CD14-positive monocyte (primary cell): ENCODE measurements at regions not wholly inside any gene's neighbourhood (a gene's known extent, or its start where the extent isn't known, plus 50 kb on each side); places are given as distances from the start of the nearest gene placed in this dataset.

Experiments used
- DNase-seq, 3 donors: peaks; one replicate each; pipeline ENCODE4 v3.0.0-alpha.2; 2011 to 2022
- H2AFZ ChIP-seq: 2 replicates; pipeline ENCODE4 v1.6.0; 2012; ENCODE audit warnings: mild to moderate bottlenecking, low read depth, low read length, inconsistent platforms; ENCODE audit not compliant: insufficient read depth, poor library complexity, severe bottlenecking
- H3K27ac ChIP-seq, 2 donors: 1 replicate in 1 of 2; 2 replicates in 1 of 2; pipeline ENCODE4 v1.5.1; 2012 to 2013; ENCODE audit warnings: low read length in 2 of 2, control low read depth in 1 of 2, inconsistent platforms in 1 of 2, low read depth in 1 of 2, mild to moderate bottlenecking in 1 of 2
- H3K27me3 ChIP-seq, 2 donors: one replicate each; pipeline versions ENCODE4 v1.6.0 to v1.6.1; 2011 to 2013; ENCODE audit warnings: low read length in 2 of 2; ENCODE audit not compliant: control insufficient read depth in 2 of 2, insufficient read depth in 2 of 2
- H3K36me3 ChIP-seq, 2 donors: replicated peaks in 1 of 2; 1 replicate in 1 of 2; 2 replicates in 1 of 2; pipeline versions ENCODE4 v1.5.1 to v1.6.1; 2012 to 2013; ENCODE audit warnings: low read length in 2 of 2, control low read depth in 1 of 2, inconsistent platforms in 1 of 2, mild to moderate bottlenecking in 1 of 2; ENCODE audit not compliant: insufficient read depth in 2 of 2, control insufficient read depth in 1 of 2
- H3K4me1 ChIP-seq, 2 donors: 1 replicate in 1 of 2; 2 replicates in 1 of 2; pipeline versions ENCODE4 v1.5.1 to v1.6.1; 2012 to 2013; ENCODE audit warnings: low read length in 2 of 2, control low read depth in 1 of 2, inconsistent platforms in 1 of 2, mild to moderate bottlenecking in 1 of 2, moderate library complexity in 1 of 2; ENCODE audit not compliant: insufficient read depth in 2 of 2, control insufficient read depth in 1 of 2
- H3K4me2 ChIP-seq: replicated peaks from 2 replicates; pipeline ENCODE3; 2012; ENCODE audit warnings: low read length, moderate library complexity, mild to moderate bottlenecking; ENCODE audit not compliant: poor library complexity, severe bottlenecking; ENCODE audit errors: extremely low read depth
- H3K4me3 ChIP-seq, 3 experiments: fragments of 200-600 bp in 1 of 3; sonication (generic) in 1 of 3; replicated peaks in 1 of 3; 1 replicate in 2 of 3; 2 replicates in 1 of 3; pipeline ENCODE4 v1.5.1; 2011 to 2013; ENCODE audit warnings: low read length in 3 of 3, mild to moderate bottlenecking in 3 of 3, control low read depth in 2 of 3, low read depth in 2 of 3, inconsistent platforms in 1 of 3, moderate library complexity in 1 of 3
- H3K79me2 ChIP-seq: 2 replicates; pipeline ENCODE4 v1.6.0; 2012; ENCODE audit warnings: mild to moderate bottlenecking, control low read depth, inconsistent platforms, low read length, moderate library complexity; ENCODE audit not compliant: insufficient read depth
- H3K9ac ChIP-seq: 2 replicates; pipeline ENCODE4 v1.6.0; 2017; ENCODE audit warnings: low read length, mild to moderate bottlenecking; ENCODE audit not compliant: insufficient read depth, poor library complexity, severe bottlenecking
- H3K9me3 ChIP-seq, 2 donors: replicated peaks in 1 of 2; 1 replicate in 1 of 2; 2 replicates in 1 of 2; pipeline versions ENCODE4 v1.5.1 to v1.6.1; 2012 to 2013; ENCODE audit warnings: low read length in 2 of 2, control low read depth in 1 of 2; ENCODE audit not compliant: control insufficient read depth in 1 of 2, insufficient read depth in 1 of 2
- H4K20me1 ChIP-seq: 2 replicates; pipeline ENCODE4 v1.6.0; 2012; ENCODE audit warnings: mild to moderate bottlenecking, low read length, control low read depth, moderate library complexity; ENCODE audit not compliant: insufficient read depth
- H3K27ac Mint-ChIP-seq, 7 donors: one replicate each; pipeline ENCODE4 v1.8.0; 2020; ENCODE audit warnings: mild to moderate bottlenecking in 7 of 7, mixed read lengths in 7 of 7, moderate library complexity in 6 of 7, inconsistent platforms in 2 of 7
- H3K27me3 Mint-ChIP-seq, 3 donors: one replicate each; pipeline ENCODE4 v1.8.0; 2021 to 2022; ENCODE audit warnings: low read depth in 3 of 3, mild to moderate bottlenecking in 3 of 3, mixed read lengths in 3 of 3, moderate library complexity in 3 of 3, inconsistent platforms in 1 of 3
- H3K36me3 Mint-ChIP-seq, 2 donors: one replicate each; pipeline ENCODE4 v1.8.0; 2020; ENCODE audit warnings: mixed read lengths in 2 of 2, inconsistent platforms in 1 of 2, mild to moderate bottlenecking in 1 of 2
- H3K4me1 Mint-ChIP-seq: one replicate; pipeline ENCODE4 v1.8.0; 2020; ENCODE audit warnings: mild to moderate bottlenecking, mixed read lengths
- H3K4me3 Mint-ChIP-seq, 2 donors: one replicate each; pipeline ENCODE4 v1.8.0; 2020; ENCODE audit warnings: mild to moderate bottlenecking in 2 of 2, mixed read lengths in 2 of 2, moderate library complexity in 1 of 2
- H3K9me3 Mint-ChIP-seq, 7 donors: one replicate each; pipeline ENCODE4 v1.8.0; 2020 to 2022; ENCODE audit warnings: mixed read lengths in 7 of 7, mild to moderate bottlenecking in 6 of 7, moderate library complexity in 6 of 7, inconsistent platforms in 2 of 7
- WGBS: methylation state at CpG from one replicate; pipeline ENCODE4 v1.1.5; 2013; ENCODE audit warnings: missing lambda C conversion rate; ENCODE audit not compliant: insufficient coverage; 5-methylcytosine and 5-hydroxymethylcytosine counted together
- intact Hi-C, 2 donors: fragments of 100-400 bp; cut with micrococcal nuclease; formaldehyde crosslinking; loops; one replicate each; pipeline versions ENCODE4 v1.15.0 to v1.15.1; 2023
- TF ChIP-seq, protein P1 (sequence below): fragments of 200-600 bp; IDR thresholded peaks from one replicate; pipeline ENCODE4 v1.8.0; 2022; ENCODE audit warnings: antibody characterized with exemption, mild to moderate bottlenecking

DNA sequence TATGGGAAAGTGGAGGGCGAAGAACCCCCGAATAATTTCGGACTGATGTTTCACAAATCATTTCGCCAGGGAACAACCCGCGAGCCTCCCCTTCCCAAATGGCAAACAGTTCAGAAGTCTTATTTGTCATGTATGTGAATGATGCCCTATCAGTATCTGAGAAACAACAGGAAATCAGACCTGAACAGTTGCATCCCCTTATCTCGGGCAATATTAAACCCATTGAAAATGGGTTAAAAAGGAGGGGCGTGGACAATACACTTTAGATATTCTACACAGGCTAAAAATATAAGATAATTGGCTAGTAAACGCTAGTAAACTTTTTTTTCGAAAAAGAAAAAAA lies 1003.3 kb upstream of the NR2F2 start:
- TF ChIP-seq, protein P1, sequence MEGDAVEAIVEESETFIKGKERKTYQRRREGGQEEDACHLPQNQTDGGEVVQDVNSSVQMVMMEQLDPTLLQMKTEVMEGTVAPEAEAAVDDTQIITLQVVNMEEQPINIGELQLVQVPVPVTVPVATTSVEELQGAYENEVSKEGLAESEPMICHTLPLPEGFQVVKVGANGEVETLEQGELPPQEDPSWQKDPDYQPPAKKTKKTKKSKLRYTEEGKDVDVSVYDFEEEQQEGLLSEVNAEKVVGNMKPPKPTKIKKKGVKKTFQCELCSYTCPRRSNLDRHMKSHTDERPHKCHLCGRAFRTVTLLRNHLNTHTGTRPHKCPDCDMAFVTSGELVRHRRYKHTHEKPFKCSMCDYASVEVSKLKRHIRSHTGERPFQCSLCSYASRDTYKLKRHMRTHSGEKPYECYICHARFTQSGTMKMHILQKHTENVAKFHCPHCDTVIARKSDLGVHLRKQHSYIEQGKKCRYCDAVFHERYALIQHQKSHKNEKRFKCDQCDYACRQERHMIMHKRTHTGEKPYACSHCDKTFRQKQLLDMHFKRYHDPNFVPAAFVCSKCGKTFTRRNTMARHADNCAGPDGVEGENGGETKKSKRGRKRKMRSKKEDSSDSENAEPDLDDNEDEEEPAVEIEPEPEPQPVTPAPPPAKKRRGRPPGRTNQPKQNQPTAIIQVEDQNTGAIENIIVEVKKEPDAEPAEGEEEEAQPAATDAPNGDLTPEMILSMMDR, result no peak
- H3K27me3 Mint-ChIP-seq, result peaks cover 8 to 20% (median 14%) of the 10 kb centered on the region in 3 donors
- no peak overlapping the region for H3K27ac Mint-ChIP-seq
- H3K36me3 ChIP-seq, result no peaks in the 10 kb centered on the region
- no peaks in the 10 kb centered on the region for H3K4me1 ChIP-seq
- intact Hi-C loops, result no loop called here
- peaks cover 0 to 12% (median 3%) of the 10 kb centered on the region in 7 donors for H3K9me3 Mint-ChIP-seq
- no peak overlapping the region for H2AFZ ChIP-seq
- H3K27me3 ChIP-seq, result peaks cover 13 to 23% of the 10 kb centered on the region in 2 donors
- WGBS, result no CpG with 5 or more reads among the region's 10 CpGs
- peak overlapping the region in 1 of 2 donors; percentile 57 for H3K4me3 Mint-ChIP-seq
- peaks cover 0 to 7% of the 10 kb centered on the region in 2 donors for H3K9me3 ChIP-seq
- no peak overlapping the region for H3K9ac ChIP-seq
- H3K4me1 Mint-ChIP-seq, result no peaks in the 10 kb centered on the region
- no peaks in the 10 kb centered on the region for H3K36me3 Mint-ChIP-seq
- H4K20me1 ChIP-seq, result no peaks in the 10 kb centered on the region
- no peak overlapping the region for H3K27ac ChIP-seq
- no peak for DNase-seq
- H3K79me2 ChIP-seq, result no peaks in the 10 kb centered on the region
- no peak overlapping the region for H3K4me2 ChIP-seq
- no peak overlapping the region for H3K4me3 ChIP-seq

DNA sequence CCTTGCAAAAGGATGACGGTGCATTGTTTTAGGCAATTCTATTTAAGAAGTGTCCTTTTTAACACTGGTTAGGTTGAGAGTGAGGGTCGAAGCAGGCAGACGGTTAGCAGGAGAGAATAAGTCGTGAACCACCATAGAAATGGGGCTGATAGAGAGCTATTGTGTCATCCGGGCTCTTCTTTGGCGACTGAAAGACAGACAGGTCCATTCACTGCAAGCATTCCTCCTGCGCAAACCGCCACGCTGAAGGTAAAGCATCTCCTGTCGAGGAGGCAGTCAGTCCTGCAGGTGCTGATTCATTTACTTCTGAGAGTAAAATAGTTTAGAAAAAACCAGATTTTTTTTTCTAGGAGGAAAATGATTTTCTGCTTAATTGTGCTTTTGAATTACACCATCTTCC lies 1002.8 kb upstream of the NR2F2 start:
- intact Hi-C loops, result no loop called here
- H3K9me3 Mint-ChIP-seq, result peaks cover 0 to 12% (median 3%) of the 10 kb centered on the region in 7 donors
- Histone ChIP-seq H4K20me1 (no peaks in the 10 kb centered on the region), H3K9me3 (peaks cover 0 to 7% of the 10 kb centered on the region in 2 donors), H3K79me2 (no peaks in the 10 kb centered on the region), H3K9ac (no peak overlapping the region), H3K4me2 (no peak overlapping the region), H3K4me1 (no peaks in the 10 kb centered on the region), H3K27me3 (peaks cover 13 to 23% of the 10 kb centered on the region in 2 donors), H3K36me3 (no peaks in the 10 kb centered on the region), H2AFZ (no peak overlapping the region), H3K27ac (no peak overlapping the region), H3K4me3 (no peak overlapping the region)
- TF ChIP-seq, protein P1, result no peak
- no peaks in the 10 kb centered on the region for H3K36me3 Mint-ChIP-seq
- H3K27me3 Mint-ChIP-seq, result peaks cover 8 to 20% (median 14%) of the 10 kb centered on the region in 3 donors
- H3K4me3 Mint-ChIP-seq, result peak overlapping the region in 1 of 2 donors; percentile 31
- DNase-seq, result no peak
- WGBS, result 54% methylated on average over 10 of the region's 10 CpGs
- no peaks in the 10 kb centered on the region for H3K4me1 Mint-ChIP-seq
- H3K27ac Mint-ChIP-seq, result no peak overlapping the region
